ENCODE measurements at regions not wholly inside any gene's neighbourhood (a gene's known extent, or its start where the extent isn't known, plus 50 kb on each side); places are given as distances from the start of the nearest gene placed in this dataset.
"Not testable (repeated sequence)": the region's sequence is repeated elsewhere in the genome, so short reads cannot be mapped to it uniquely, and the experiment has no call there.

- no peak overlapping the region for H3K4me3 ChIP-seq (ENCODE audit: low read depth, low read length)
- DNase-seq (ENCODE audit: low read depth), result no peak
- no peak for TF ChIP-seq CTCF (IDR thresholded peaks at IDR 0.05; ENCODE audit: low read depth, low read length, missing control alignments)
These were observed 57.0 kb upstream of the FOXN3 start for GRCh38 chr14:89473989-89474388.

GRCh38 chr14:89473569-89473968, 56.5 kb upstream of the FOXN3 start:
- no peak for TF ChIP-seq CTCF (IDR thresholded peaks at IDR 0.05; ENCODE audit: low read depth, low read length, missing control alignments)
- DNase-seq (ENCODE audit: low read depth), result no peak
- H3K4me3 ChIP-seq (ENCODE audit: low read depth, low read length), result no peak overlapping the region

- no peak for TF ChIP-seq CTCF (IDR thresholded peaks at IDR 0.05; ENCODE audit: low read depth, low read length, missing control alignments)
- no peak overlapping the region for H3K4me3 ChIP-seq (ENCODE audit: low read depth, low read length)
- DNase-seq (ENCODE audit: low read depth), result no peak
These were observed 53.4 kb upstream of the FOXN3 start for GRCh38 chr14:89470401-89470800.

- no peak for DNase-seq (ENCODE audit: low read depth)
- no peak for TF ChIP-seq CTCF (IDR thresholded peaks at IDR 0.05; ENCODE audit: low read depth, low read length, missing control alignments)
- no peak overlapping the region for H3K4me3 ChIP-seq (ENCODE audit: low read depth, low read length)
These were observed 52.5 kb upstream of the FOXN3 start for GRCh38 chr14:89469210-89470198.

- no peak overlapping the region for H3K4me3 ChIP-seq (ENCODE audit: low read depth, low read length)
- TF ChIP-seq CTCF (IDR thresholded peaks at IDR 0.05; ENCODE audit: low read depth, low read length, missing control alignments), result no peak
- no peak for DNase-seq (ENCODE audit: low read depth)
These were observed 51.5 kb upstream of the FOXN3 start for GRCh38 chr14:89468566-89468965.

- not testable (repeated sequence) for DNase-seq (ENCODE audit: low read depth); H3K4me3 ChIP-seq (ENCODE audit: low read depth, low read length)
These were observed 51.0 kb upstream of the FOXN3 start for GRCh38 chr14:89468030-89468429.

- H3K4me3 ChIP-seq (ENCODE audit: low read depth, low read length), result no peak overlapping the region
- DNase-seq (ENCODE audit: low read depth), result no peak
- TF ChIP-seq CTCF (IDR thresholded peaks at IDR 0.05; ENCODE audit: low read depth, low read length, missing control alignments), result no peak
These were observed 49.9 kb upstream of the FOXN3 start for GRCh38 chr14:89466944-89467343.

Data from GM12864 (cell line).